ENCODE measurements at regions not wholly inside any gene's neighbourhood (a gene's known extent, or its start where the extent isn't known, plus 50 kb on each side); places are given as distances from the start of the nearest gene placed in this dataset.

DNA sequence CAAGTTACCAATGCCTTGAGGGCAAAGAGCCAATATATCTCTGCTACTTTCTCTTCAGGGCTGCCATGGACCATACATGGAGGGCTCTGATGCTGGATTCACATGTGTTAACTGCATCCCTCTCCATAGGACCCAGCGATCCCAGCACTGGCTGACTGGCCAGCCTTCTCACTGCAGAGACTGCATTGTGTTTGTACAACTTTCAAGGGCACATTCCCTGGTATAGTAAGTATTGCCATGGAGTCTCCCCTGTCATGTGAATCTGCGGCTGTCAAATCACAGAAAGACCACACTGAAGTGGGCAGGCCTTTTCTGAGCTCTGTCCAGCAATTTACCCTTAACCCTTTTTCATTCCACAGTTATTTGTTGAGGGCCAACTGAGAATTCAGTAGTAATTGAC is 449.8 kb downstream of the OMA1 start:
- no peak for TF ChIP-seq TAF1 (IDR thresholded peaks at IDR 0.05; ENCODE audit: low read depth, low read length)
- TF ChIP-seq POLR2A (IDR thresholded peaks at IDR 0.05; ENCODE audit: low read depth, low read length): no peak
- TF ChIP-seq POLR2AphosphoS5 (IDR thresholded peaks at IDR 0.05; ENCODE audit: low read depth, low read length): no peak
- TF ChIP-seq POU2F2 (IDR thresholded peaks at IDR 0.05; ENCODE audit: low read depth, low read length): no peak
